Smooth muscle cell (in vitro differentiated cells): ENCODE measurements at regions not wholly inside any gene's neighbourhood (a gene's known extent, or its start where the extent isn't known, plus 50 kb on each side); places are given as distances from the start of the nearest gene placed in this dataset.

ENCODE experiments used
- DNase-seq: peaks from one replicate; lab custom pipeline; 2025; ENCODE audit not compliant: unreplicated experiment; lab: John Stamatoyannopoulos, UW
- H2AFZ ChIP-seq: fragments of 200-600 bp; sonication (generic); 2 replicates; pipeline ENCODE4 v1.6.0; 2016; ENCODE audit warnings: antibody characterized with exemption, low read depth, mild to moderate bottlenecking
- H3F3A ChIP-seq: fragments of 200-600 bp; sonication (generic); 2 replicates; pipeline ENCODE4 v1.6.0; 2017; ENCODE audit warnings: antibody characterized with exemption, low read depth
- H3K27ac ChIP-seq: fragments of 200-600 bp; sonication (generic); 2 replicates; pipeline ENCODE4 v1.5.1; 2016; ENCODE audit warnings: low read depth, mild to moderate bottlenecking
- H3K27me3 ChIP-seq: fragments of 200-600 bp; sonication (generic); 2 replicates; pipeline ENCODE4 v1.6.1; 2016; ENCODE audit warnings: low read depth, mild to moderate bottlenecking
- H3K36me3 ChIP-seq: fragments of 200-600 bp; sonication (generic); 2 replicates; pipeline ENCODE4 v1.5.1; 2016; ENCODE audit warnings: low read depth
- H3K4me1 ChIP-seq: fragments of 200-600 bp; sonication (generic); 2 replicates; pipeline ENCODE4 v1.5.1; 2016; ENCODE audit warnings: low read depth
- H3K4me2 ChIP-seq: fragments of 200-600 bp; sonication (generic); 2 replicates; pipeline ENCODE4 v1.6.0; 2016; ENCODE audit warnings: mild to moderate bottlenecking
- H3K4me3 ChIP-seq: fragments of 200-600 bp; sonication (generic); 2 replicates; pipeline ENCODE4 v1.5.1; 2016; ENCODE audit warnings: mild to moderate bottlenecking
- H3K79me2 ChIP-seq: fragments of 200-600 bp; sonication (generic); 2 replicates; pipeline ENCODE4 v1.6.0; 2016; ENCODE audit warnings: low read depth, mild to moderate bottlenecking
- H3K9ac ChIP-seq: fragments of 200-600 bp; sonication (generic); 2 replicates; pipeline ENCODE4 v1.6.0; 2016; ENCODE audit warnings: low read depth
- H3K9me3 ChIP-seq: fragments of 200-600 bp; sonication (generic); replicated peaks from 2 replicates; pipeline ENCODE4 v1.5.1; 2016; ENCODE audit warnings: low read depth
- H4K20me1 ChIP-seq: fragments of 200-600 bp; sonication (generic); 2 replicates; pipeline ENCODE4 v1.6.0; 2016; ENCODE audit warnings: low read depth
- CTCF ChIP-seq: fragments of 200-600 bp; sonication (generic); IDR thresholded peaks from 2 replicates; pipeline ENCODE4 v1.5.1; 2017; ENCODE audit warnings: borderline replicate concordance, mild to moderate bottlenecking, antibody characterized with exemption; ENCODE audit not compliant: insufficient read depth, poor library complexity, severe bottlenecking
- WGBS: methylation state at CpG from one replicate; pipeline ENCODE4 v1.1.7; 2016; ENCODE audit warnings: low lambda C conversion rate; 5-methylcytosine and 5-hydroxymethylcytosine counted together

- H3K4me3 ChIP-seq = no peak overlapping the region
- WGBS = 90% methylated on average over 14 of the region's 14 CpGs
- H3K9ac ChIP-seq = no peak overlapping the region
- H3K4me1 ChIP-seq = peaks cover 7% of the 10 kb centered on the region
- peaks cover 14% of the 10 kb centered on the region for H3K27me3 ChIP-seq
- H3K27ac ChIP-seq = no peak overlapping the region
- no peaks in the 10 kb centered on the region for H3K79me2 ChIP-seq
- H2AFZ ChIP-seq = no peak overlapping the region
- no peaks in the 10 kb centered on the region for H3K9me3 ChIP-seq
- no peaks in the 10 kb centered on the region for H4K20me1 ChIP-seq
- no peak for DNase-seq
- no peak for TF ChIP-seq CTCF
- H3F3A ChIP-seq = no peaks in the 10 kb centered on the region
- H3K4me2 ChIP-seq = no peak overlapping the region
- no peaks in the 10 kb centered on the region for H3K36me3 ChIP-seq
Observed at GRCh38 chr9:135215571-135216161, 128.2 kb downstream of the OLFM1 start.

- Histone ChIP-seq H3K4me1 (peaks cover 7% of the 10 kb centered on the region), H3K27ac (no peak overlapping the region), H4K20me1 (no peaks in the 10 kb centered on the region), H3K9ac (no peak overlapping the region), H3K4me2 (no peak overlapping the region), H3K36me3 (no peaks in the 10 kb centered on the region), H3K79me2 (no peaks in the 10 kb centered on the region), H3K9me3 (no peaks in the 10 kb centered on the region), H3K27me3 (peaks cover 14% of the 10 kb centered on the region), H3K4me3 (no peak overlapping the region), H2AFZ (no peak overlapping the region), H3F3A (no peaks in the 10 kb centered on the region)
- WGBS = 93% methylated on average over 7 of the region's 7 CpGs
- DNase-seq = no peak
- TF ChIP-seq CTCF = no peak
Observed at GRCh38 chr9:135216236-135216635, 128.8 kb downstream of the OLFM1 start.

- no peaks in the 10 kb centered on the region for H4K20me1 ChIP-seq
- H3K9ac ChIP-seq = no peak overlapping the region
- H3K4me3 ChIP-seq = no peak overlapping the region
- H3K36me3 ChIP-seq = no peaks in the 10 kb centered on the region
- DNase-seq = no peak
- H3K79me2 ChIP-seq = no peaks in the 10 kb centered on the region
- no peak overlapping the region for H2AFZ ChIP-seq
- 60% methylated on average over 22 of the region's 22 CpGs for WGBS
- H3K4me2 ChIP-seq = no peak overlapping the region
- H3K27me3 ChIP-seq = peaks cover 14% of the 10 kb centered on the region
- H3K4me1 ChIP-seq = peaks cover 7% of the 10 kb centered on the region
- H3K27ac ChIP-seq = no peak overlapping the region
- H3K9me3 ChIP-seq = no peaks in the 10 kb centered on the region
- H3F3A ChIP-seq = no peaks in the 10 kb centered on the region
- TF ChIP-seq CTCF = no peak
Observed at GRCh38 chr9:135216791-135217441, 129.4 kb downstream of the OLFM1 start.

- no peak overlapping the region for H3K9ac ChIP-seq
- peaks cover 14% of the 10 kb centered on the region for H3K27me3 ChIP-seq
- H3K36me3 ChIP-seq = no peaks in the 10 kb centered on the region
- TF ChIP-seq CTCF = no peak
- H2AFZ ChIP-seq = no peak overlapping the region
- no peaks in the 10 kb centered on the region for H4K20me1 ChIP-seq
- H3K27ac ChIP-seq = no peak overlapping the region
- H3K4me3 ChIP-seq = no peak overlapping the region
- WGBS = 85% methylated on average over 5 of the region's 5 CpGs
- H3F3A ChIP-seq = no peaks in the 10 kb centered on the region
- no peaks in the 10 kb centered on the region for H3K9me3 ChIP-seq
- no peak for DNase-seq
- no peak overlapping the region for H3K4me2 ChIP-seq
- no peaks in the 10 kb centered on the region for H3K79me2 ChIP-seq
- peaks cover 7% of the 10 kb centered on the region for H3K4me1 ChIP-seq
Observed at GRCh38 chr9:135217836-135218235, 130.4 kb downstream of the OLFM1 start.
